Naive thymus-derived CD4-positive, alpha-beta T cell (primary cell): ENCODE measurements at regions not wholly inside any gene's neighbourhood (a gene's known extent, or its start where the extent isn't known, plus 50 kb on each side); places are given as distances from the start of the nearest gene placed in this dataset.
A peak's percentile ranks its signal among the peaks of the same experiment; 100 is the strongest.
"Not testable (repeated sequence)": the region's sequence is repeated elsewhere in the genome, so short reads cannot be mapped to it uniquely, and the experiment has no call there.

Experiments
- ATAC-seq: fragments of 150-1000 bp; cut with Tn5 transposase; 2 replicates; pipeline ENCODE4 v1.10.0; 2021; ENCODE audit warnings: mild to moderate bottlenecking, moderate library complexity
- CTCF ChIA-PET: fragments of 350-600 bp; sonication (Branson Sonifier 250); formaldehyde crosslinking; loops from one replicate; lab custom pipeline; 2021; ENCODE audit warnings: antibody characterized with exemption; lab: Charles Lee
- POLR2A ChIA-PET: fragments of 350-600 bp; sonication (Branson Sonifier 250); formaldehyde crosslinking; loops from one replicate; lab custom pipeline; 2021; ENCODE audit warnings: antibody characterized with exemption, inconsistent platforms; lab: Charles Lee
- DNase-seq, 9 donors: peaks; one replicate each; pipeline versions ENCODE4 v3.0.0 to v3.0.0-alpha.2; 2020 to 2022; ENCODE audit warnings: mixed read lengths in 1 of 9
- H3K27ac ChIP-seq: one replicate; pipeline ENCODE4 v1.7.0; 2013; ENCODE audit warnings: mild to moderate bottlenecking, low read depth, low read length, moderate library complexity
- H3K27me3 ChIP-seq, 2 donors: one replicate each; pipeline ENCODE4 v1.7.0; 2013; ENCODE audit warnings: low read length in 2 of 2, mild to moderate bottlenecking in 2 of 2, moderate library complexity in 2 of 2; ENCODE audit not compliant: control insufficient read depth in 2 of 2, insufficient read depth in 2 of 2
- H3K36me3 ChIP-seq, 3 experiments: 1 replicate in 2 of 3; 2 replicates in 1 of 3; pipeline ENCODE4 v1.7.0; 2013; ENCODE audit warnings: low read length in 3 of 3, mild to moderate bottlenecking in 3 of 3, moderate library complexity in 1 of 3; ENCODE audit not compliant: insufficient read depth in 3 of 3, control insufficient read depth in 2 of 3
- H3K4me1 ChIP-seq, 2 donors: one replicate each; pipeline ENCODE4 v1.7.0; 2013; ENCODE audit warnings: low read length in 2 of 2, mild to moderate bottlenecking in 2 of 2, moderate library complexity in 1 of 2; ENCODE audit not compliant: control insufficient read depth in 2 of 2, insufficient read depth in 2 of 2
- H3K4me3 ChIP-seq: 2 replicates; pipeline ENCODE4 v1.7.0; 2013; ENCODE audit warnings: mild to moderate bottlenecking, low read length
- H3K9me3 ChIP-seq, 3 experiments: 1 replicate in 2 of 3; 2 replicates in 1 of 3; pipeline ENCODE4 v1.7.0; 2013; ENCODE audit warnings: low read length in 3 of 3; ENCODE audit not compliant: control insufficient read depth in 2 of 3
- H3K27ac Mint-ChIP-seq, 9 donors: one replicate each; pipeline ENCODE4 v1.8.0; 2020 to 2022; ENCODE audit warnings: mixed read lengths in 9 of 9, mild to moderate bottlenecking in 8 of 9, moderate library complexity in 5 of 9, inconsistent platforms in 2 of 9
- H3K27me3 Mint-ChIP-seq, 5 donors: one replicate each; pipeline ENCODE4 v1.8.0; 2021 to 2022; ENCODE audit warnings: mixed read lengths in 5 of 5, mild to moderate bottlenecking in 1 of 5
- H3K36me3 Mint-ChIP-seq, 5 donors: one replicate each; pipeline ENCODE4 v1.8.0; 2020 to 2022; ENCODE audit warnings: mixed read lengths in 5 of 5, mild to moderate bottlenecking in 3 of 5, inconsistent platforms in 1 of 5
- H3K4me1 Mint-ChIP-seq, 7 donors: one replicate each; pipeline ENCODE4 v1.8.0; 2020 to 2022; ENCODE audit warnings: mixed read lengths in 7 of 7, mild to moderate bottlenecking in 3 of 7, inconsistent platforms in 1 of 7
- H3K4me3 Mint-ChIP-seq, 10 donors: one replicate each; pipeline ENCODE4 v1.8.0; 2020 to 2022; ENCODE audit warnings: mild to moderate bottlenecking in 10 of 10, mixed read lengths in 10 of 10, moderate library complexity in 6 of 10, inconsistent platforms in 2 of 10
- H3K9me3 Mint-ChIP-seq, 11 donors: one replicate each; pipeline ENCODE4 v1.8.0; 2020 to 2022; ENCODE audit warnings: mixed read lengths in 11 of 11, mild to moderate bottlenecking in 4 of 11, inconsistent platforms in 1 of 11, moderate library complexity in 1 of 11
- intact Hi-C, 2 donors: fragments of 100-400 bp; cut with micrococcal nuclease; formaldehyde crosslinking; loops; one replicate each; pipeline ENCODE4 v1.15.1; 2023

DNA sequence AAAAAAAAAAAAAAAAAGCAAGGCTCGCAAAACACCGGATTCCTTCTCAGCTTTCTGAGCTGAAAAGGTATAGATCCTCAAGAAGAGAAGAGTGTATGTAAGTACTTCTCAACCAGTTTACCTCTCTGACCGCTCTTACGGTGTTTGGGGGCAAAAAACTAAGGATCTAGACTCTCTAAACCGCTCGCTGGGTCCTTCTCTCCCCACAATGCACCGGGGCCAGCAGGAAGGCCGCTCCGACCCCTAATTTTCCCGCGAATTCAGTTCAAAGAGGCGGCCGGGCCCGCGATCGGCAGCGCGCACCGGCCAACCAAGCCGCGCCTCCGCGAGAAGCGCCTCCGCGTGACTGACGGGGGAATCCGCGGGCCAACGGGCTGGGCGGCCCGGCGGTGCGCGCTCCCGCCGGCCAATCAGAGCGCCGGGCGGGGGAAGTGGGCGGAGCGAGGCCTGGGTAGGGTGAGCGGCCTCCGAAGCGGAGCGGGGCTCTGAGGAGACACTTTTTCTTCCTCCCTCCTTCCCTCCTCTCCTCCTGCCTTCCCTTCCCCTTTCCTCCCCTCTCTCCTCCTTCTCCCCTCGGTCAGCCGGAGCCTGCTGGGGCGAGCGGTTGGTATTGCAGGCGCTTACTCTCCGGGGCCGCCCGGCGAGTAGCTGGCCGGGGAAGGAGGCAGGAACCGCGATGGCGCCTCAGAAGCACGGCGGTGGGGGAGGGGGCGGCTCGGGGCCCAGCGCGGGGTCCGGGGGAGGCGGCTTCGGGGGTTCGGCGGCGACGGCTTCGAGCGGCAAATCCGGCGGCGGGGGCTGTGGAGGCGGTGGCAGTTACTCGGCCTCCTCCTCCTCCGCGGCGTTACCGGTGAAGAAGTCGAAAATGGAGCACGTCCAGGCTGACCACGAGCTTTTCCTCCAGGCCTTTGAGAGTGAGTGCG is 93.0 kb downstream of the CRLF3 start:
- ChIA-PET CTCF (interaction anchor here (0.6 to 0.7 kb wide), 2 partner anchors 36 to 43 kb away, joined by 3 read pairs; no protein-coding TSS in a partner anchor), POLR2A (interaction anchor here (0.6 kb wide), 1 partner anchor 14 kb away, joined by 3 read pairs; no protein-coding TSS in a partner anchor)
- DNase-seq (peak; percentile 64 to 89 (median 87)), ATAC-seq (peak; percentile 98)
- H3K4me3 Mint-ChIP-seq = peak overlapping the region; percentile 84 to 98 (median 96)
- H3K4me1 Mint-ChIP-seq = peaks cover 19 to 38% (median 28%) of the 10 kb centered on the region in 7 donors
- intact Hi-C loops = loop anchor here (1.0 to 5.0 kb wide), 3 partner anchors 76 to 93 kb away; partner anchors contain the start of gene CRLF3 (in 2 of the 2)
- peak overlapping the region; percentile 85 to 98 (median 95) for H3K27ac Mint-ChIP-seq
- Histone ChIP-seq H3K27ac (peak overlapping the region; percentile 89), H3K4me3 (peak overlapping the region; percentile 73)
- H3K27me3 ChIP-seq, H3K9me3 ChIP-seq, H3K36me3 ChIP-seq, H3K9me3 Mint-ChIP-seq, H3K4me1 ChIP-seq, H3K27me3 Mint-ChIP-seq, H3K36me3 Mint-ChIP-seq: not testable (repeated sequence)

DNA sequence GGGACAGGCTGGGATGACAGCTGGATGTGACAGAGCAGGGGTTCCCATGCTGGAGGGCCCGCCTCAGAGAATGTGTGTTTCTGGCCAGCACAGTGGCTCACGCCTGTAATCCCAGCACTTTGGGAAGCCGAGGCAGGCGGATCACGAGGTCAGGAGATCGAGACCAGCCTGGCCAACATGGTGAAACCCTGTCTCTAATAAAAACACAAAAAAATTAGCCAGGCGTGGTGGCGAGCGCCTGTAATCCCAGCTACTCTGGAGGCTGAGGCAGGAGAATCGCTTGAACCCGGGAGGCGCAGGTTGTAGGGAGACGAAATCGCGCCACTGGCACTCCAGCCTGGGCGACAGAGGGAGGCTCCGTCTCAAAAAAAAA is 93.7 kb downstream of the CRLF3 start:
- H3K36me3 ChIP-seq, H3K4me1 ChIP-seq, POLR2A ChIA-PET, H3K9me3 ChIP-seq, DNase-seq, H3K36me3 Mint-ChIP-seq, H3K9me3 Mint-ChIP-seq, H3K27me3 ChIP-seq, H3K27me3 Mint-ChIP-seq, ATAC-seq: not testable (repeated sequence)
- Mint-ChIP-seq H3K27ac (peak overlapping the region in 8 of 9 donors; percentile 85 to 98 (median 92)), H3K4me1 (peaks cover 19 to 38% (median 27%) of the 10 kb centered on the region in 7 donors), H3K4me3 (peak overlapping the region; percentile 75 to 97 (median 94))
- intact Hi-C loops = loop anchor here (1.0 to 5.0 kb wide), 3 partner anchors 76 to 93 kb away; partner anchors contain the start of gene CRLF3 (in 2 of the 2)
- Histone ChIP-seq H3K27ac (peak overlapping the region; percentile 89), H3K4me3 (peak overlapping the region; percentile 73)
- CTCF ChIA-PET = interaction anchor here (0.6 to 0.7 kb wide), 2 partner anchors 35 to 43 kb away, joined by 3 read pairs; no protein-coding TSS in a partner anchor

DNA sequence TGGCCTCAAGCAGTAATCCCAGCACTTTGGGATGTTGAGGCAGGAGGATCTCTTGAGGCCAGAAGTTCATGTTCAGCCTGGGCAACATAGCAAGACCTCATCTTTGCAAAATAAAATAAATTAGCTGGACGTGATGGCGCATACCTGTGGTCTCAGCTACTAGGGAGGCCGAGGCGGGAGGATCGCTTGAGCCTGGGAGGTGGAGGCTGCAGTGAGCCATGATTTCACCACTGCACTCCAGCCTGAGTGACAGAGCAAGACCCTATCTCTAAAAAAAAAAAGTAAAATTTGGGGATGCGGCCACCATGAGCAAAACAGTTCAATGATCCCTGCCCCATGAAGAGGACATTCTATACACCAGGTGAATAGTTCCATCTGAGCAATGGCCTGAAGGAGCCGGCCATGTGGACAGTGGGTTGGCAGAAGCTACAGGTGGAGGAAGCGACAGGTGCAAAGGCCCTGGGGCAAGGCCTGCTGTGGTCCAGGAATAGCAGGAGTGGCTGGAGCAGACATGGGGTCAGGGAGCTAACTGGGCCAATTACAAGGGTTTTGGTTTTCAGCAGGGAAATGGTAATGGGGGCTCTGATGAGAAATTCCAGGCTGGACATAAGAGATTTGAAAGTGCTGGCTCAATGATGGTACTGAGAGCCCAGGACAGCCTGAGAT is 94.2 kb downstream of the CRLF3 start:
- DNase-seq, H3K9me3 ChIP-seq, POLR2A ChIA-PET, ATAC-seq, H3K4me1 ChIP-seq, H3K36me3 Mint-ChIP-seq, H3K27ac ChIP-seq, H3K27me3 Mint-ChIP-seq, CTCF ChIA-PET, H3K36me3 ChIP-seq, H3K4me3 ChIP-seq, H3K9me3 Mint-ChIP-seq, H3K27me3 ChIP-seq: not testable (repeated sequence)
- Mint-ChIP-seq H3K27ac (peak overlapping the region; percentile 51 to 98 (median 86)), H3K4me1 (peaks cover 14 to 32% (median 22%) of the 10 kb centered on the region in 7 donors), H3K4me3 (peak overlapping the region; percentile 63 to 97 (median 94))
- intact Hi-C loops = loop anchor here (5.0 kb wide), 2 partner anchors 77 to 92 kb away; partner anchors contain the start of gene CRLF3 (in 1 of the 2)

DNA sequence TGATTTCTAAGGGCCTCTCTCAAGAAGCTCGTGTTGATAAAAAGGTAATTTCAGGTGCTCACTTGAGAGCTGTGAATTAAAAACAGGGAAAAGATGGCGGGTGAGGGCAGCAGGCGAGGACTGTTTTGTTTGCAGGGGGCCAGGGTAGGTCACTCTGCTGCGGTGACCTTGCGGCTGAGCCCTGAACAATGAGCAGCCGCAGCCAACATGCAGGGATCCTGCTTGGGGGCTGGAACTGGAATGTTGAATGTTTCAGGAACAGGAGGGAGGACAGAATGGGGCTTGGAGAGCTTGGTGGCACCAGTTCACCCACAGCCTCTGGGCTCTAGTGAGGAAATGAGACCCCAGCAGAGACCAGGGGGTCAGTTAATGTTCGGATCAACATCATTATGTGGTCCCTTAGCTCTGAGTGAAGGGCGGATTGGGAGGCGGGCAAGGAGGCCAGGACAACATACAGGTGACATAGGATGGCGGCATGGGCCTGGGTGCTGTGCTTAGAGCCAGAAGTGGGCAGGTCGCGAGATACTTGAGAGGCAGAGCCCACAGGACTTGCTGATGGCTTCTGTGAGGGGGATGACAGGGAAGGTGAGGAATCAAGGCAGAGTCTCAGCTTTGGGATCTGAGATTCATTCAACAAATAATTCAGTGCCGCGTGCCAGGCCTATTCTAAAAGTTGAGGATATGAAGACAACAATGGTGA is 94.9 kb downstream of the CRLF3 start:
- H3K27me3 Mint-ChIP-seq, H3K36me3 Mint-ChIP-seq, H3K9me3 ChIP-seq, H3K4me3 ChIP-seq, H3K27ac ChIP-seq, ATAC-seq, POLR2A ChIA-PET, H3K36me3 ChIP-seq, H3K4me1 ChIP-seq, H3K9me3 Mint-ChIP-seq, H3K27me3 ChIP-seq, CTCF ChIA-PET: not testable (repeated sequence)
- Mint-ChIP-seq H3K4me1 (peaks cover 12 to 28% (median 19%) of the 10 kb centered on the region in 7 donors), H3K27ac (peak overlapping the region in 8 of 9 donors; percentile 33 to 94 (median 69)), H3K4me3 (peak overlapping the region; percentile 42 to 97 (median 80))
- intact Hi-C loops = loop anchor here (5.0 kb wide), 2 partner anchors 78 to 93 kb away; partner anchors contain the start of gene CRLF3 (in 1 of the 2)
- peak in 1 of 9 donors; percentile 18 for DNase-seq

DNA sequence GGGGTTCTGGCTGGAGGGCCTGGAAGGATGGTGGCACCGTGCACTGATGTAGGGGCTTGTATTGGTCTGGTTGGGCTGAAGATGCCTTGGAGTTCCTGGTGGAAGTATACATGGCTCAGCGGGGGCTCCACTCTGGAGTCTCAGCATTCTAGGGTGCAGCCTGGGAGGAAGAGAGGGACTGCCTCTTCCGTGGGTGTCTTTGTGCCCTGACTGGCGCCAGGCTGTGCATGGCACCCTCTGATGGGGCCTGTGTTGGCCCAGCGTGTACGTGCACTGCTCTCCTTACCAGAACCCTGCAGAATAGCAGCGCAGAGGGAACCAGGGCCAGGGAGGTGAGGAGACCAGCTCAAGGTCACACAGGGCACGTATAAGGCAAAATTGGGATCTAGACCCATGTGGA is 97.0 kb downstream of the CRLF3 start:
- H3K27me3 Mint-ChIP-seq, H3K27ac Mint-ChIP-seq, H3K9me3 Mint-ChIP-seq, H3K27ac ChIP-seq, CTCF ChIA-PET, H3K27me3 ChIP-seq, H3K4me3 ChIP-seq, H3K4me1 ChIP-seq, H3K9me3 ChIP-seq, ATAC-seq, H3K36me3 ChIP-seq, intact Hi-C loops, H3K36me3 Mint-ChIP-seq, DNase-seq: not testable (repeated sequence)
- POLR2A ChIA-PET = interaction anchor here (0.6 kb wide), 1 partner anchor 16 kb away, joined by 3 read pairs; no protein-coding TSS in a partner anchor
- Mint-ChIP-seq H3K4me1 (peaks cover 4 to 15% (median 9%) of the 10 kb centered on the region in 7 donors), H3K4me3 (peak overlapping the region in 1 of 10 donors; percentile 46)

DNA sequence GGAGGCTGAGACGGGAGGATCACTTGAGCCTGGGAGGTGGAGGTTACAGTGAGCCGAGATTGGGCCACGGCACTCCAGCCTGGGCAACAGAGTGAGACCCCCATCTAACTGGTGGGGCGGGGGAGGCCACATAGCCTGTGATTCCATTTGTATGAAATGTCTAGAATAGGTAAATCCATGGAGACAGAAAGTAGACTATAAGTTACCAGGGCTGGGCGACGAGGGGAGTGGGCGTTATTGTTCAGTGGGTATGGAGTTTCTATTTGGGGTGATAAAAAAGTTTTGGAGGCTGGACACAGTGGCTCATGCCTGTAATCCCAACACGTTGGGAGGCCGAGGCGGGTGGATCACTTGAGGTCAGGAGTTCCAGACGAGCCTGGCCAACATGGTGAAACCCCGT is 97.8 kb downstream of the CRLF3 start:
- ATAC-seq, H3K36me3 ChIP-seq, H3K27ac ChIP-seq, CTCF ChIA-PET, POLR2A ChIA-PET, H3K36me3 Mint-ChIP-seq, intact Hi-C loops, H3K4me3 Mint-ChIP-seq, H3K4me1 ChIP-seq, H3K9me3 Mint-ChIP-seq, H3K9me3 ChIP-seq, H3K27ac Mint-ChIP-seq, H3K27me3 Mint-ChIP-seq, H3K27me3 ChIP-seq, H3K4me3 ChIP-seq: not testable (repeated sequence)
- peak in 1 of 9 donors; percentile 6 for DNase-seq
- H3K4me1 Mint-ChIP-seq = peaks cover 4 to 15% (median 9%) of the 10 kb centered on the region in 7 donors
